ENCODE measurements at regions not wholly inside any gene's neighbourhood (a gene's known extent, or its start where the extent isn't known, plus 50 kb on each side); places are given as distances from the start of the nearest gene placed in this dataset.

DNA sequence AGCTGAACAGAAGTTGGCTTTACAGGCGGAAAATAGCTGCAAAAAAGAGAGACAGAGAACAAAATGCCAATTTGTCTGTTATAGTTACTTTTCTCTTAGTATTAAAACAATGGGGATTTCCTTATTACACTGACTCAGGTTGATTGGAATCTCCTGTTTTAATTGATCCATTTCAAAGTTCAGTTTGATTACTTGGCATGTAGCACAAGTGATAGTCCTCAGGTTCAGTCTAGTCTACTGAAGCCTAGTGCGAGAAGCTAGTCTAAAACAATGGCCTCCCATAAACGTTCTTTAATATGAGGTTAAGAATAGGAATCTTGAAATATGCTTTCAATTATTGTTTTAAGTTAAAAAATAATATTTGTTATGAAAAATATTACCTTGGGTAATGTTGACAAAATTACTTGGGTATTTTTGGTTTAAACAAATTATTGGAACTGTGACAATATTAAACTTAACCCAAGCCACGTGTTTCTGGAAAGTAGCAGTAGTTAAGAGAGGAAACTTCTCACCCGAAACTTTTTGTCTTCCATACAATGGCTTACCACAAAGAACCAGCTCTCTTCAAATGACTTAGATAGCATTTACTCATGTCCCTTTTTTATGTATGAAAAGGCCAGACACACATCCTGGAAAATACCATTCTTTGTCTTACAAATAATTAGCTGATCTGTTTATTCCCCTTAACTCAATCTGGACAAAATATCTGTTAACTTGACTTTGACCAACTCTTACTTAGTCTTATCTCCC, 1326.2 kb upstream of the TMEFF2 start:
- intact Hi-C loops (cut with micrococcal nuclease; ENCODE audit: unreplicated experiment) = no loop called here
- no peak overlapping the region for H3K4me3 ChIP-seq (ENCODE audit: low read depth, low read length, poor library complexity, severe bottlenecking)
- H3K36me3 ChIP-seq (ENCODE audit: insufficient read depth, low read length) = no peaks in the 10 kb centered on the region
- no peaks in the 10 kb centered on the region for H4K20me1 ChIP-seq (ENCODE audit: insufficient read depth, low read length)
- TF ChIP-seq, protein P1, sequence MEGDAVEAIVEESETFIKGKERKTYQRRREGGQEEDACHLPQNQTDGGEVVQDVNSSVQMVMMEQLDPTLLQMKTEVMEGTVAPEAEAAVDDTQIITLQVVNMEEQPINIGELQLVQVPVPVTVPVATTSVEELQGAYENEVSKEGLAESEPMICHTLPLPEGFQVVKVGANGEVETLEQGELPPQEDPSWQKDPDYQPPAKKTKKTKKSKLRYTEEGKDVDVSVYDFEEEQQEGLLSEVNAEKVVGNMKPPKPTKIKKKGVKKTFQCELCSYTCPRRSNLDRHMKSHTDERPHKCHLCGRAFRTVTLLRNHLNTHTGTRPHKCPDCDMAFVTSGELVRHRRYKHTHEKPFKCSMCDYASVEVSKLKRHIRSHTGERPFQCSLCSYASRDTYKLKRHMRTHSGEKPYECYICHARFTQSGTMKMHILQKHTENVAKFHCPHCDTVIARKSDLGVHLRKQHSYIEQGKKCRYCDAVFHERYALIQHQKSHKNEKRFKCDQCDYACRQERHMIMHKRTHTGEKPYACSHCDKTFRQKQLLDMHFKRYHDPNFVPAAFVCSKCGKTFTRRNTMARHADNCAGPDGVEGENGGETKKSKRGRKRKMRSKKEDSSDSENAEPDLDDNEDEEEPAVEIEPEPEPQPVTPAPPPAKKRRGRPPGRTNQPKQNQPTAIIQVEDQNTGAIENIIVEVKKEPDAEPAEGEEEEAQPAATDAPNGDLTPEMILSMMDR (conservative IDR thresholded peaks at IDR 0.05; ENCODE audit: low read length) = no peak
- TF ChIP-seq EZH2phosphoT487 (IDR thresholded peaks at IDR 0.05; ENCODE audit: borderline replicate concordance, low read depth, low read length) = no peak
- no peaks in the 10 kb centered on the region for H3K9me3 ChIP-seq (ENCODE audit: low read length)
- no peak overlapping the region for H2AFZ ChIP-seq (ENCODE audit: low read length)
- no peaks in the 10 kb centered on the region for H3K9me2 ChIP-seq (ENCODE audit: insufficient read depth, low read length)
- H3K4me2 ChIP-seq (ENCODE audit: low read length) = no peak overlapping the region
- ChIA-PET CTCF (ENCODE audit: unreplicated experiment) (no interaction called here), POLR2A (interaction anchor here (0.9 kb wide), 1 partner anchor 18 kb away, joined by 3 read pairs; no protein-coding TSS in a partner anchor)
- BruUV-seq (replicated peaks) = no TSS peak
- H3K27ac ChIP-seq (ENCODE audit: low read depth, low read length, poor library complexity, severe bottlenecking) = no peak overlapping the region
- H3K4me1 ChIP-seq (ENCODE audit: insufficient read depth, low read length, poor library complexity, severe bottlenecking) = no peaks in the 10 kb centered on the region
- no peak for DNase-seq (ENCODE audit: low spot score)
- no peaks in the 10 kb centered on the region for H3K79me2 ChIP-seq (ENCODE audit: insufficient read depth, low read depth, low read length)

DNA sequence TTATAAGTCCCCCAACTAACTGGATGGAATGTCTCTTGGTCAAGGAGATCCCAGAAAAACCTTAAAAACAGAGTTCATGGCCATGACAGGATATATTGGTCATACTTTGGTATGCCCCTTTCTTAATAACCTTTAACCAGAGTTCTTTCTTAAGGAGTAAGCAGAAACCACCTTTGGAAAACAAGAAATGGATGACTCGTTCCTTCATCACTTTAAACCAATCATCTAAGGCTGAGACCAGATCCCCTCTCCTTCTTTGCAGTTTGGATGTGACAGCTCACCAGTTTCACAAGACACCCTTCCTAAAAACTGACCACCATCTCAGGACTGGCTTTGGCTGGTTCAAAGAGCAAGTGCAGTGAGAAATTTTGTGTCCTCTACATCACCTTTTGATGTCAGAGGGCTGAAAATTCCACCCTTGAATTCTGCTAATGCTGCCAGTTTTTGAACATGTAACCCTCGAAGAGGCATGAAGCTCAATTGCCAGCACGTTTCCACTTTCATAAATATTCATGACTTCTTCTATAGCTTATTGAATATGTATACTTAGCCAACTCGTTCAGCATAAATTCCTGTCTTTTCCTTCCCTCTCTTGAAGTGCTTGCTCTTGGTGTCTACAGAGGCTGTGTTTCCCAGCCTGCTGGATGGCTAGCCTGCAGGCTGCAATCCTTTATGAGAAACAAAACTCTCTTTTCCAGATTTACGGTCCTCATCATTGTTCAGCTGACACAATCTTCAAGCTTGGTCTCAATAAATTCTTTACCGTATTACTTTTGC, 1323.5 kb upstream of the TMEFF2 start:
- Histone ChIP-seq H3K27ac (ENCODE audit: low read depth, low read length, poor library complexity, severe bottlenecking) (no peak overlapping the region), H2AFZ (ENCODE audit: low read length) (no peak overlapping the region), H3K4me1 (ENCODE audit: insufficient read depth, low read length, poor library complexity, severe bottlenecking) (no peaks in the 10 kb centered on the region), H3K9me3 (ENCODE audit: low read length) (no peaks in the 10 kb centered on the region), H3K36me3 (ENCODE audit: insufficient read depth, low read length) (no peaks in the 10 kb centered on the region), H3K79me2 (ENCODE audit: insufficient read depth, low read depth, low read length) (no peaks in the 10 kb centered on the region), H3K9me2 (ENCODE audit: insufficient read depth, low read length) (no peaks in the 10 kb centered on the region), H3K4me2 (ENCODE audit: low read length) (no peak overlapping the region), H4K20me1 (ENCODE audit: insufficient read depth, low read length) (no peaks in the 10 kb centered on the region), H3K4me3 (ENCODE audit: low read depth, low read length, poor library complexity, severe bottlenecking) (no peak overlapping the region)
- TF ChIP-seq, protein P1 (conservative IDR thresholded peaks at IDR 0.05; ENCODE audit: low read length) = no peak
- no peak for TF ChIP-seq EZH2phosphoT487 (IDR thresholded peaks at IDR 0.05; ENCODE audit: borderline replicate concordance, low read depth, low read length)
- DNase-seq (ENCODE audit: low spot score) = no peak
- BruUV-seq (replicated peaks) = no TSS peak
- ChIA-PET CTCF (ENCODE audit: unreplicated experiment) (no interaction called here), POLR2A (interaction anchor here (0.7 kb wide), 1 partner anchor 1721 kb away, joined by 3 read pairs; no protein-coding TSS in a partner anchor)
- intact Hi-C loops (cut with micrococcal nuclease; ENCODE audit: unreplicated experiment) = no loop called here

GRCh38 chr2:193517615-193518014, 1322.9 kb upstream of the TMEFF2 start:
- Histone ChIP-seq H3K4me2 (ENCODE audit: low read length) (no peak overlapping the region), H3K79me2 (ENCODE audit: insufficient read depth, low read depth, low read length) (no peaks in the 10 kb centered on the region), H4K20me1 (ENCODE audit: insufficient read depth, low read length) (no peaks in the 10 kb centered on the region), H2AFZ (ENCODE audit: low read length) (no peak overlapping the region), H3K9me3 (ENCODE audit: low read length) (no peaks in the 10 kb centered on the region), H3K27ac (ENCODE audit: low read depth, low read length, poor library complexity, severe bottlenecking) (no peak overlapping the region), H3K36me3 (ENCODE audit: insufficient read depth, low read length) (no peaks in the 10 kb centered on the region), H3K9me2 (ENCODE audit: insufficient read depth, low read length) (no peaks in the 10 kb centered on the region), H3K4me1 (ENCODE audit: insufficient read depth, low read length, poor library complexity, severe bottlenecking) (no peaks in the 10 kb centered on the region), H3K4me3 (ENCODE audit: low read depth, low read length, poor library complexity, severe bottlenecking) (no peak overlapping the region)
- ChIA-PET POLR2A (no interaction called here), CTCF (ENCODE audit: unreplicated experiment) (interaction anchor here (0.6 kb wide), 1 partner anchor 67 kb away, joined by 3 read pairs; no protein-coding TSS in a partner anchor)
- intact Hi-C loops (cut with micrococcal nuclease; ENCODE audit: unreplicated experiment) = no loop called here
- BruUV-seq (replicated peaks) = no TSS peak
- no peak for DNase-seq (ENCODE audit: low spot score)
- TF ChIP-seq, protein P1 (conservative IDR thresholded peaks at IDR 0.05; ENCODE audit: low read length) = no peak
- no peak for TF ChIP-seq EZH2phosphoT487 (IDR thresholded peaks at IDR 0.05; ENCODE audit: borderline replicate concordance, low read depth, low read length)
